Adrenal gland (tissue), 9 donors: ENCODE measurements at regions not wholly inside any gene's neighbourhood (a gene's known extent, or its start where the extent isn't known, plus 50 kb on each side); places are given as distances from the start of the nearest gene placed in this dataset.

Experiments used
- DNase-seq, 7 donors: peaks; one replicate each; pipeline ENCODE4 v3.0.0-alpha.2; 2019 to 2020
- H3K27ac ChIP-seq, 5 donors: fragments of 200-600 bp; sonication (generic) in 4 of 5; 1 replicate in 3 of 5; 2 replicates in 2 of 5; pipeline versions ENCODE4 v1.5.1 to v1.8.0; 2016 to 2020; ENCODE audit warnings: mild to moderate bottlenecking in 1 of 5
- H3K27me3 ChIP-seq: fragments of 200-600 bp; 2 replicates; pipeline ENCODE4 v1.8.0; 2021
- H3K36me3 ChIP-seq, 2 donors: fragments of 200-600 bp; replicated peaks in 1 of 2; 1 replicate in 1 of 2; 2 replicates in 1 of 2; pipeline versions ENCODE4 v1.5.1 to v1.8.0; 2018 to 2022
- H3K4me1 ChIP-seq, 2 donors: fragments of 200-600 bp; replicated peaks in 1 of 2; 1 replicate in 1 of 2; 2 replicates in 1 of 2; pipeline versions ENCODE4 v1.5.1 to v1.8.0; 2018 to 2021
- H3K4me3 ChIP-seq, 4 donors: fragments of 200-600 bp; sonication (generic) in 3 of 4; one replicate each; pipeline ENCODE4 v1.5.1; 2016 to 2018
- H3K9me3 ChIP-seq, 3 donors: fragments of 200-600 bp; sonication (generic) in 1 of 3; replicated peaks in 1 of 3; 1 replicate in 2 of 3; 2 replicates in 1 of 3; pipeline versions ENCODE4 v1.5.1 to v1.8.0; 2016 to 2021
- CTCF ChIP-seq, 6 experiments: fragments of 450-650 bp in 4 of 6; fragments of 200-600 bp in 2 of 6; sonication (generic) in 1 of 6; IDR thresholded peaks; 1 replicate in 5 of 6; 2 replicates in 1 of 6; pipeline versions ENCODE4 v1.5.1 to v1.8.0; 2016 to 2021; ENCODE audit warnings: antibody characterized with exemption in 6 of 6, mild to moderate bottlenecking in 2 of 6, moderate library complexity in 1 of 6
- POLR2A ChIP-seq, 2 donors: fragments of 450-650 bp; IDR thresholded peaks; one replicate each; pipeline ENCODE4 v1.6.1; 2017; ENCODE audit warnings: antibody characterized with exemption in 2 of 2, mild to moderate bottlenecking in 2 of 2, moderate library complexity in 1 of 2
- WGBS, 4 donors: extraction: QIAGEN DNeasy Blood & Tissue Kit in 2 of 4; methylation state at CpG; one replicate each; pipeline versions ENCODE4 v1.1.5 to v1.1.7; 2013 to 2017; 5-methylcytosine and 5-hydroxymethylcytosine counted together
- intact Hi-C, 2 donors: fragments of 100-400 bp; cut with DNase I; formaldehyde crosslinking; loops; one replicate each; pipeline versions ENCODE4 v1.14.1 to v1.15.0; 2022 to 2023
- donor health status: healthy with polysubstance abuse.
- donor health status: Bipolar disorder and iron deficiency.
- donor health status: DM: yes; HTN: yes; CAD: no.
- donor health status: DM: no; HTN: no; CAD: no.
- donor health status: DM: no; HTN: no; CAD: no.

DNA sequence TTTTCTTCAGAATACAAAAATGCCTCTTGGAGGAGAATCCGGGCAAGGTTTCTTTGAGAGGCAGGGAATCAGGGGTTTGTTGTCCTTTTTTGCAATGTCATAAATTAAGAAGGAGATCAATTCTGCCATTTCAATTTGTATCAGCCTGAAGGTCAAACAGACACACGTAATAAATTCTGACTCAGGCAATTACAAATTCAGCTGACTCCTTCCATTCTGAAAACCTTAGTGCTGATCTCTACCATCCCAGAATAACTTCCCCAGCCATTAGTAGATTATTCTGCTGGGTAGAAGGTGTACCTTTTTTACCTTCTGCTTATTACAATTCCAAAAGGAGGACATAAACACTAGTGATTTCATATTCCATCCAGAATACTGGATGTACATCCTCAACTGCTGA is 516.6 kb downstream of the AGTPBP1 start:
- intact Hi-C loops: no loop called here
- Histone ChIP-seq H3K4me3 (no peak overlapping the region), H3K4me1 (peaks cover 0 to 6% of the 10 kb centered on the region in 2 donors), H3K27ac (no peak overlapping the region), H3K27me3 (no peaks in the 10 kb centered on the region), H3K36me3 (no peaks in the 10 kb centered on the region), H3K9me3 (no peaks in the 10 kb centered on the region)
- 35 to 52% (median 40%) methylated on average over 2 of the region's 2 CpGs for WGBS, 4 donors
- no peak for TF ChIP-seq POLR2A (IDR thresholded peaks at IDR 0.05)
- TF ChIP-seq CTCF (IDR thresholded peaks at IDR 0.05): no peak
- no peak for DNase-seq

GRCh38 chr9:85224729-85225128 is 517.0 kb downstream of the AGTPBP1 start:
- Histone ChIP-seq H3K27ac (no peak overlapping the region), H3K36me3 (no peaks in the 10 kb centered on the region), H3K9me3 (no peaks in the 10 kb centered on the region), H3K27me3 (no peaks in the 10 kb centered on the region), H3K4me1 (peaks cover 0 to 6% of the 10 kb centered on the region in 2 donors), H3K4me3 (no peak overlapping the region)
- intact Hi-C loops: no loop called here
- TF ChIP-seq CTCF (IDR thresholded peaks at IDR 0.05) (no peak), POLR2A (IDR thresholded peaks at IDR 0.05) (no peak)
- no peak for DNase-seq
- 54 to 57% (median 55%) methylated on average over 4 of the region's 4 CpGs for WGBS, 4 donors

DNA sequence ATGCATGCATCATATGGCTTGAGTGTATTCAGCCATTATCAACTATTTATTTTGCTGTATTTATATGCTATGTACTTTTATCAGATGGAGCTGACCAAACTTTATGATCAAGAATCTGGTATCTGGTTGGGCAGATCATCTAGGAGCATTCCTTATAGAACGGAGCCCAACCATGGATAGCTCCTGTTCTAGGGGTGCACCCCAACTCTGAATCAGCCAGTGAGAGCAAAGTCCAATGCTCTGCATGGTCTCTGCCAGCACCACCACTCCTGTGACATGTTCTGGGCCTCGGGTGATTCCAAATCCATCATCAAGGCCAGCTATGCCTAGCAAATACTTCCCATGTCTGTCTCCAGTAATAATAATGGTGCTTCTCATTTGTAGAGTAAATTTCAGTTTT is 517.5 kb downstream of the AGTPBP1 start:
- Histone ChIP-seq H3K36me3 (no peaks in the 10 kb centered on the region), H3K4me1 (peaks cover 0 to 6% of the 10 kb centered on the region in 2 donors), H3K27ac (no peak overlapping the region), H3K4me3 (no peak overlapping the region), H3K9me3 (no peaks in the 10 kb centered on the region), H3K27me3 (no peaks in the 10 kb centered on the region)
- intact Hi-C loops: no loop called here
- TF ChIP-seq POLR2A (IDR thresholded peaks at IDR 0.05) (no peak), CTCF (IDR thresholded peaks at IDR 0.05) (no peak)
- 73 to 90% (median 79%) methylated on average over 2 of the region's 2 CpGs for WGBS, 4 donors
- no peak for DNase-seq

DNA sequence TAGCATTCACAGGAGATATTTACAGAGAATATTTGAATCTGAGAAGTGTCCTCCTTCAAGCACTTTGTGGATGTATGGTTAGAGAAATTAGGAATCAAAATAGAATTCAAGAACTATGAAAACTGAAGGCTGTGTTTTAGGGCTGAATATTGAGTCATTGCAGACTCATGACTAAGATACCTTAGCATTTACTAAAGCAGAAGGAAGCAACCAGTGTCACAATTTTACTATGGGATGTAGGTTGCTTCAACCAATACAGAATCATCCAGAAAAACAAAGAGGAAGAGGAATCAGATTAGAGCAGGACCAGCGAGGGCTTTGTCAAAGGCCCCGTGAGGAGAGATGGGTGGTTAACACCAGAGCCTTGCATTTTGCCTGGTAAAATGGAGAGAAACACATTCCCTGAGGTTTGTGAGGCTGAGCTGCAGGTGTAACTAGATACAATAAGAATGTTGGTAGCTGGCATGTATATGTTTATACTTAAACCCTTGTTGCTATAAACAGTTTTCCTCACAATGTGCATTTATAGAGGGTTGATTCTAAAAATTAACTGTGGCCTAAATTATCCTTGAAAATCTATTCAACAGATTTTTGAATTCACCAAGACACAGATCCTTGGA is 518.1 kb downstream of the AGTPBP1 start:
- no peak overlapping the region for H3K27ac ChIP-seq
- intact Hi-C loops: no loop called here
- no peak for DNase-seq
- TF ChIP-seq CTCF (IDR thresholded peaks at IDR 0.05) (no peak), POLR2A (IDR thresholded peaks at IDR 0.05) (no peak)
- H3K4me1 ChIP-seq: peaks cover 0 to 6% of the 10 kb centered on the region in 2 donors
- H3K4me3 ChIP-seq: no peak overlapping the region
- H3K27me3 ChIP-seq: no peaks in the 10 kb centered on the region
- WGBS, 4 donors: 90 to 93% (median 91%) methylated on average over 2 of the region's 2 CpGs
- H3K36me3 ChIP-seq: no peaks in the 10 kb centered on the region
- H3K9me3 ChIP-seq: no peaks in the 10 kb centered on the region
